Right kidney (tissue), 1 donor: ENCODE measurements at regions not wholly inside any gene's neighbourhood (a gene's known extent, or its start where the extent isn't known, plus 50 kb on each side); places are given as distances from the start of the nearest gene placed in this dataset.

Experiments used
- DNase-seq: peaks from one replicate; pipeline ENCODE4 v3.0.0-alpha.2; 2016

GRCh38 chr15:39188314-39188713, 392.6 kb upstream of the THBS1 start:
- no peak for DNase-seq

GRCh38 chr15:39188930-39189329, 391.9 kb upstream of the THBS1 start:
- no peak for DNase-seq

DNA sequence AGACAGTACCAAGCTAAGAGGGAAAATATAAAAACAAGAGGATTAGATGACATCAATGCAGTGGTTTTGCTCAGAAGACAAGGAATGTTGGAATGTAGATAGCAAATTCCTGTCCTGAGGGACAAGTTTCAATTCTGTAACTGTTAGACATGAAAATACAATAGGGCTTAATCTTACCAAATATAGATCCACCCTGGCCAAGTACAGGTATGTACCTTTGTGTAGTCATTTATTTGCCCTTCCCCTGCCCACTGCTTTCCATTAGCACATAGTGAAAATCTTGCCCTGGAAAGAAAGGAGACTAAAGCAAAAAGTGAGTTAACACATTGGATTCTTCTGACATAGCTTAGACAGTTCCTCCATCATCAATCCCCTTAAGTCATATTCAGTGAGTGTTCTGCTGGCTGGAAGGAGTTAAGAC, 389.0 kb upstream of the THBS1 start:
- no peak for DNase-seq

- DNase-seq, result no peak
Observed at GRCh38 chr15:39192351-39192750, 388.5 kb upstream of the THBS1 start.

- DNase-seq, result no peak
Observed at GRCh38 chr15:39192979-39193560, 387.8 kb upstream of the THBS1 start.

DNA sequence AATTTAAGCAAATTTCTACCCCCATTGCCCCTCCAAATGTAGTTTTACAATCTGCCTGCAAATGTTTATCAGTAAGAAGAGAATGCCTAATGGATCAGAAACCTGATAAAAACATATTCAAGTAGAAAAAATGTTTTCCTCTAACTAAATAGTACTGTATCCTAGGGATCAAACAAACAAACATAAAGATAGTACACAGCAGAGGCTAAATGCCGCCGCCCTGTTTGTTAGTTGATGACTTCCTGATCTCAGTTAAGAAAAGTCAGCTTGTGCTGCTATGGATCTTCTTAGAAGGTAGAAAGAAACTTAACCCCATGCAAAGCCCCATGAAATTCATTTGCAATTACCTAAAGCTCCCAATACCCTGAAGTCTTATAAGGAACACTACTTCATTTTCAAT, 387.3 kb upstream of the THBS1 start:
- no peak for DNase-seq

DNA sequence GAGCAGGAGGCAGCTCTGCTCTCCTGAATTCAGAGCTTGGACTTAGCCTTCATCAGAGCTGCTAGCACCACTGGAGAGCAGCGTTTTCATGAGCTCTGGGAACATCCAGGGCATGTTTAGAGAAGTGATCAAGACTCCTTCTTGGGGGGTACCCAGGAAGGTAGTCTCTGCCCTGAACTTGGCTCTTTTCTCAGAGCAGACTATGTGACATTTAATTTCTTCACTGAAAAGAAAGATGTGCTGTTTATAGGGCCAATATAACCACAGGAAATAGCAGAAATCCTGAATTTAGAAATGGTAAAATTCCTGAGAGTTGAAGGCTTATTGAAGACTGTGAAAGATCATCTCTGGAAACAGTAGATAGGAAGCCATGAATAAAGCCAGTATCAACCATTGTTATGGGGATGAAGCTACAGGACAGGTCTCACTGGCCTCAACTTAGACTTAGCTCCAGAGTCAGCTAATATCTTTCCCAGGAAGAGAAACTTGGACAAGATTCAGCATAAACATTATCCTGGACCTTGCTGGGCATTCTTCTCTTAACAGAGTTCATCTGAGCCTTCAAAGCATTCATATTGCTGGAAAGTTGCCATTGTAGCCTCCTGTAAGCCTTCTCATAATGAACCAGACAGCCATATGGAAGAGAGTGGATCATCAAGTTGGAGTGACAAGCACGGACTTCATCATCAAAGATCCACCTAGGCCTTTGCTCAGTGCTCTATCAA, 386.6 kb upstream of the THBS1 start:
- no peak for DNase-seq

DNA sequence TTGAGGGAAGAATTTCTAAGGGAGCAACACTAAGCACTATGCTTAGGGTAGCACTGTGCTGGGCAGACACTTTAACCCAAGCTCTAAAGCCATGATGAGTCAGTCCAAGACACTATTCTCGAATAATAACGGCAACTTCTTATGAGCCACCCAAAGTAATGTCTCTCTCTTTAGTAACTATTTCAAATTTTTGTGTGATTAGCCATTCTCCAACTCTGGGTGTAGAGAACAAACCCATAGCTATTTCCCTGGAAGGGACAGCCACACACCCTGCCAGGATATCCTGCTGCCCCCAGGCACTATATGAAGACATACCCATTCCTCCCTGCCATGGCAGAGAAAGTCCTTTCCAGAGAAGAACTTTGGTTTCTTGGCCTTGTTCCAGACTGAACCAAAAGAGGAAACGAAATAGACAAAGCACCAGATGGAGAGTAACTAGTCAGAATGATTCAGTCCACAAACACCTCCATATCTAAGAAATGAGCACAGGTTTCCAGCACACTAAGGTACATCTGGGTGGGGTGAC, 384.9 kb upstream of the THBS1 start:
- DNase-seq, result no peak

DNA sequence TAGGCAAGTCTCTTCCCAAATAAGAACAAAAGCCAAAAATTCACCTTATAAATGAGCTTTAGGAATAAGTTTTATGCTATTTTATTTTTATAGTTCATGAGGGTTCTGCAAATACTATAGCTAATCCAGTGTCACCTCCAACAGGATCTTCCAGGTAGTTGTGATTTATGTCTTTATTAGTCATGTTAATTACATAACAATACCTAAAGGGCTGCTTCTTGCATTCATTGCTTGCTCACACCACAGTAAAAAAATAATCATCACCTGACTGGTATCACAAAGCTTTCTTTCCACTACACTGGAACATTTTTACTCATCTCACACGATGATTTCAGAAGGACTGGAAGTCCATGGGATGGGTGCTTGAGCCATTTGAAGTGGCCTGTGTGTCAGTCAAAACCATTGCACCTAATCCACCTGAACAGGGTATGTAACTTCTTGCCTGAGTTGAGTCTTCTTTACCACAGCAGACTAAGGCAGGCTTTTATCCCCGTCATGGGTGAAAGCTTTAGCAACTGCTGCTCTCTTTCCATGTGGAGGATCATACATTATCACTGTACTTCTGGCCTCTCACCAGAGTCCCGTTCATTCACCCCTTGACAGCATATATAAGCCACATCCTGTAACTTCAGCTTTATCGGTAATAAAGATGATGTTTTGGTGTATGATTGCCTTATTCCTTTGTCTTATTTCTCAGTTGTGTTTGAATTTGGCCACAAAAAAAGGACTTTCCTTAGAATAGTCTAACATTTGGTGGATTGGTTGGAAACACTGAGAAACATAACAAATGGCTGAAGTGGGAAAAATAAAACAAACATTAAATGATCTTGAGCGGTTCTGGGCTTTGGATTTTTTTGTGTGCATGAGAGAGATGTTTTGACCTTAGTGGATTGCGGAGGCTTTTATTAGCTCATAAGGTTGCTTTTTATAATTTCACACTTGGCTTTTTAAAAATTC, 382.6 kb upstream of the THBS1 start:
- DNase-seq, result no peak

- no peak for DNase-seq
Observed at GRCh38 chr15:39199076-39199475, 381.8 kb upstream of the THBS1 start.

GRCh38 chr15:39200586-39200985, 380.3 kb upstream of the THBS1 start:
- DNase-seq, result no peak

- no peak for DNase-seq
Observed at GRCh38 chr15:39202641-39203040, 378.2 kb upstream of the THBS1 start.

DNA sequence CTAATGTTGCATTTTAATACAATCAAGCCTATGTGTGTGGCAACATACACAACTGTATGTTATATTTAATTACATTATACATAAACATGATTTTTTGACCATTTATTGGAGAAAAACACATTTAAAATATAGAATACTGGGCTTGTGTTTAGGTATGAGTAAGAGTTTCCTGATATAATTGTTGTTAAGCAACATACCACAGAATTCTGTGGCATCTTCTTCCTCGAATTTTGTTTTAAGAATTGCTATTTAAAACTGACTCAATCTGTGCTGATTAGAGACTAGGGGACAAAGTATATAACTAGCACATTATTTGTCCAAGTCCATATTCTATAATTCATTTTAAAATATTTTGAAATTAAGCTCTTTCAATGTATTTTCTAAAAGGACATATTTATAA, 376.8 kb upstream of the THBS1 start:
- DNase-seq, result no peak

- no peak for DNase-seq
Observed at GRCh38 chr15:39205081-39205480, 375.8 kb upstream of the THBS1 start.

GRCh38 chr15:39205506-39206371, 375.1 kb upstream of the THBS1 start:
- no peak for DNase-seq

DNA sequence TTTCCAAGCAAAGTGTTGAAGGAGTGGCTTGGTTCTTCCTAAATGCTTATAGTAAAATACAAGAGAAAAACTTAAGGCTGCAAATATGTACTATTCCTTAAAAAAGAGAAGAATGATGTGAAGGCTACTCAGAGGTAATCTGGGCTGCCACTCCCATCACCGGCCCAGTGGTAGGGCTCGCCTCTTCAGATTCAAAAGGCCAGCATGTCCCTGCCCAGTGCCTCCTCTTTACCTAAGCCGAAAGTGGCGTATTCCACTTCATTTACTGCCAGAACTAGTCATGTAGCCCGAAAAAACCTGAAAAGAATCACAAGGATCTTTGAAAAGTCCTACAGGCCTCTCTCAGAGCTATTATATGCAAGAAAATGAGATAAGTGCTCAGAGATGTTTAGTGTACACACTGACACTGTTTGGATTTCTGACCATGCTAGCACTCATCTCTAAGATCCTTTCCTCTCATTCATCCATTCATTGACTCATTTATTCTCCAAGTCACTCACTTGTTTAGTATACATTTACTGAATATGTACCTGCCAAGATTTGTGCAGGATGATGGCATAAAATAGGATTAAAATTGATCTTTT, 373.3 kb upstream of the THBS1 start:
- DNase-seq, result no peak

DNA sequence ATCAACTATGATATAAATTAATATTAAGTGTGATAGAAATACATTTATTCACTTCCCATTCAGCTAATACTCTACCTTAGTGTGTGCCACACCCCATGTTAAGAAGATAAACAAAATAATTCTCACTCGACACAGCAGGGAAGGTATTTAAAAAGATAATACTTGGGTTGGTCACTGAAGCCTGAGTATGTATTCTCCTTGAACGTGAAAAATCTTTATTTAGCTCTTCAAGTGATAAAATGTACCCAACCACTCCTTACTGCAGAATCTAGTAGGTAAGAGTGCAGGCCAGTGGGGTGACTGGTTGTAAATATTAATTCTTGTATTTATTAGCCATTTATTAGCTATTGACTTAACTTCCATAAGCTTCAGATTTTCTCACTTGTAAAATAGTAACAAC, 372.7 kb upstream of the THBS1 start:
- DNase-seq, result no peak

- DNase-seq, result no peak
Observed at GRCh38 chr15:39209548-39210211, 371.2 kb upstream of the THBS1 start.

GRCh38 chr15:39211108-39211979, 369.5 kb upstream of the THBS1 start:
- DNase-seq, result no peak

GRCh38 chr15:39213385-39213840, 367.5 kb upstream of the THBS1 start:
- no peak for DNase-seq
